ENCODE measurements at regions not wholly inside any gene's neighbourhood (a gene's known extent, or its start where the extent isn't known, plus 50 kb on each side); places are given as distances from the start of the nearest gene placed in this dataset.

- DNase-seq (ENCODE audit: low spot score), result no peak
- H3K9me3 ChIP-seq (ENCODE audit: low read depth), result no peaks in the 10 kb centered on the region
- no peak for TF ChIP-seq EZH2 (IDR thresholded peaks at IDR 0.05; ENCODE audit: borderline replicate concordance)
- no peak overlapping the region for H3K4me2 ChIP-seq
- H3K36me3 ChIP-seq (replicated peaks; ENCODE audit: insufficient read depth, low read depth), result no peaks in the 10 kb centered on the region
- 62% methylated on average over 3 of the region's 3 CpGs for WGBS (ENCODE audit: low lambda C conversion rate, missing lambda C conversion rate)
- no peaks in the 10 kb centered on the region for H3K9me2 ChIP-seq (replicated peaks; ENCODE audit: insufficient read depth)
- peaks cover 2% of the 10 kb centered on the region for H3K79me2 ChIP-seq
- H3K4me3 ChIP-seq, result no peak overlapping the region
- H4K20me1 ChIP-seq (ENCODE audit: insufficient read depth, poor library complexity, severe bottlenecking), result no peaks in the 10 kb centered on the region
- no peak overlapping the region for H3K27ac ChIP-seq
- peaks cover 10% of the 10 kb centered on the region for H3K4me1 ChIP-seq (ENCODE audit: insufficient read depth)
- H3K27me3 ChIP-seq, result peaks cover 41% of the 10 kb centered on the region
- H2AFZ ChIP-seq, result no peak overlapping the region
Measured at GRCh38 chr4:41364876-41365275, 108.1 kb downstream of the UCHL1 start.

GRCh38 chr4:41365681-41366080, 109.0 kb downstream of the UCHL1 start:
- H3K9me2 ChIP-seq (replicated peaks; ENCODE audit: insufficient read depth), result no peaks in the 10 kb centered on the region
- H3K27me3 ChIP-seq, result peaks cover 41% of the 10 kb centered on the region
- H3K4me1 ChIP-seq (ENCODE audit: insufficient read depth), result peaks cover 10% of the 10 kb centered on the region
- no peaks in the 10 kb centered on the region for H3K9me3 ChIP-seq (ENCODE audit: low read depth)
- H4K20me1 ChIP-seq (ENCODE audit: insufficient read depth, poor library complexity, severe bottlenecking), result no peaks in the 10 kb centered on the region
- H3K4me3 ChIP-seq, result no peak overlapping the region
- H3K36me3 ChIP-seq (replicated peaks; ENCODE audit: insufficient read depth, low read depth), result no peaks in the 10 kb centered on the region
- H3K79me2 ChIP-seq, result peaks cover 2% of the 10 kb centered on the region
- TF ChIP-seq EZH2phosphoT487 (IDR thresholded peaks at IDR 0.05; ENCODE audit: low read depth, severe bottlenecking, unreplicated experiment) (no peak), EZH2 (IDR thresholded peaks at IDR 0.05; ENCODE audit: borderline replicate concordance) (no peak), CTCF (IDR thresholded peaks at IDR 0.05; ENCODE audit: poor library complexity) (no peak)
- H2AFZ ChIP-seq, result no peak overlapping the region
- no peak for DNase-seq (ENCODE audit: low spot score)
- 94% methylated on average over 4 of the region's 4 CpGs for WGBS (ENCODE audit: low lambda C conversion rate, missing lambda C conversion rate)
- no peak overlapping the region for H3K27ac ChIP-seq
- H3K4me2 ChIP-seq, result no peak overlapping the region

- Histone ChIP-seq H3K4me1 (ENCODE audit: insufficient read depth) (peaks cover 10% of the 10 kb centered on the region), H3K9me2 (replicated peaks; ENCODE audit: insufficient read depth) (no peaks in the 10 kb centered on the region), H3K27me3 (peaks cover 30% of the 10 kb centered on the region), H3K9me3 (ENCODE audit: low read depth) (no peaks in the 10 kb centered on the region), H3K4me3 (no peak overlapping the region), H2AFZ (no peak overlapping the region), H3K27ac (no peak overlapping the region), H3K36me3 (replicated peaks; ENCODE audit: insufficient read depth, low read depth) (no peaks in the 10 kb centered on the region), H4K20me1 (ENCODE audit: insufficient read depth, poor library complexity, severe bottlenecking) (no peaks in the 10 kb centered on the region), H3K4me2 (no peak overlapping the region), H3K79me2 (peaks cover 2% of the 10 kb centered on the region)
- DNase-seq (ENCODE audit: low spot score), result no peak
- TF ChIP-seq EZH2 (IDR thresholded peaks at IDR 0.05; ENCODE audit: borderline replicate concordance), result no peak
- no peak for TF ChIP-seq EZH2phosphoT487 (IDR thresholded peaks at IDR 0.05; ENCODE audit: low read depth, severe bottlenecking, unreplicated experiment)
- no peak for TF ChIP-seq CTCF (IDR thresholded peaks at IDR 0.05; ENCODE audit: poor library complexity)
- WGBS (ENCODE audit: low lambda C conversion rate, missing lambda C conversion rate), result 75% methylated on average over 4 of the region's 4 CpGs
Measured at GRCh38 chr4:41366911-41367517, 110.3 kb downstream of the UCHL1 start.

GRCh38 chr4:41369680-41370079, 113.0 kb downstream of the UCHL1 start:
- Histone ChIP-seq H4K20me1 (ENCODE audit: insufficient read depth, poor library complexity, severe bottlenecking) (no peaks in the 10 kb centered on the region), H3K4me1 (ENCODE audit: insufficient read depth) (no peaks in the 10 kb centered on the region), H3K36me3 (replicated peaks; ENCODE audit: insufficient read depth, low read depth) (no peaks in the 10 kb centered on the region), H3K9me3 (ENCODE audit: low read depth) (no peaks in the 10 kb centered on the region), H3K27ac (no peak overlapping the region), H3K9me2 (replicated peaks; ENCODE audit: insufficient read depth) (no peaks in the 10 kb centered on the region), H3K4me2 (no peak overlapping the region), H3K79me2 (no peaks in the 10 kb centered on the region), H3K27me3 (peaks cover 3% of the 10 kb centered on the region), H2AFZ (no peak overlapping the region), H3K4me3 (no peak overlapping the region)
- WGBS (ENCODE audit: low lambda C conversion rate, missing lambda C conversion rate), result 84% methylated on average over 4 of the region's 4 CpGs
- no peak for DNase-seq (ENCODE audit: low spot score)
- TF ChIP-seq CTCF (IDR thresholded peaks at IDR 0.05; ENCODE audit: poor library complexity), result no peak
- TF ChIP-seq EZH2 (IDR thresholded peaks at IDR 0.05; ENCODE audit: borderline replicate concordance), result no peak
- TF ChIP-seq EZH2phosphoT487 (IDR thresholded peaks at IDR 0.05; ENCODE audit: low read depth, severe bottlenecking, unreplicated experiment), result no peak
